GM21390 (cell line): ENCODE measurements at regions not wholly inside any gene's neighbourhood (a gene's known extent, or its start where the extent isn't known, plus 50 kb on each side); places are given as distances from the start of the nearest gene placed in this dataset.

Experiments used
- ATAC-seq: cut with Tn5 transposase; IDR thresholded peaks from one replicate; pipeline ENCODE4 v1.9.1; 2021; ENCODE audit not compliant: unreplicated experiment

GRCh38 chr2:128467321-128467969 is 148.8 kb upstream of the HS6ST1 start:
- no peak for ATAC-seq

GRCh38 chr2:128468186-128468920 is 149.7 kb upstream of the HS6ST1 start:
- ATAC-seq: no peak

GRCh38 chr2:128469203-128469602 is 150.5 kb upstream of the HS6ST1 start:
- ATAC-seq: no peak

GRCh38 chr2:128469875-128470274 is 151.2 kb upstream of the HS6ST1 start:
- ATAC-seq: no peak

- ATAC-seq: peak; percentile 29
Observed at GRCh38 chr2:128472789-128473174, 154.1 kb upstream of the HS6ST1 start.

- peak; percentile 77 for ATAC-seq
Observed at GRCh38 chr2:128473175-128474035, 154.7 kb upstream of the HS6ST1 start.

GRCh38 chr2:128474036-128474955 is 155.6 kb upstream of the HS6ST1 start:
- ATAC-seq: no peak

GRCh38 chr2:128474962-128475361 is 156.3 kb upstream of the HS6ST1 start:
- ATAC-seq: no peak

- ATAC-seq: no peak
Observed at GRCh38 chr2:128475427-128476211, 157.0 kb upstream of the HS6ST1 start.

- ATAC-seq: no peak
Observed at GRCh38 chr2:128477026-128477820, 158.6 kb upstream of the HS6ST1 start.

GRCh38 chr2:128477891-128478290 is 159.2 kb upstream of the HS6ST1 start:
- ATAC-seq: no peak

GRCh38 chr2:128485761-128486639 is 167.3 kb upstream of the HS6ST1 start:
- ATAC-seq: no peak

GRCh38 chr2:128486640-128487375 is 168.1 kb upstream of the HS6ST1 start:
- ATAC-seq: no peak

- no peak for ATAC-seq
Observed at GRCh38 chr2:128487650-128488387, 169.2 kb upstream of the HS6ST1 start.

- ATAC-seq: no peak
Observed at GRCh38 chr2:128488434-128488833, 169.8 kb upstream of the HS6ST1 start.

GRCh38 chr2:128489526-128490273 is 171.0 kb upstream of the HS6ST1 start:
- ATAC-seq: no peak
